ENCODE measurements at regions not wholly inside any gene's neighbourhood (a gene's known extent, or its start where the extent isn't known, plus 50 kb on each side); places are given as distances from the start of the nearest gene placed in this dataset.

GRCh38 chr2:236720974-236721540 lies 151.4 kb downstream of the ACKR3 start:
- no peaks in the 10 kb centered on the region; the same call in 1 of the 2 replicates for H3K27me3 ChIP-seq (ENCODE audit: insufficient read depth)
- no peaks in the 10 kb centered on the region for H3K36me3 ChIP-seq (replicated peaks in 1 of 2; ENCODE audit: control insufficient read depth in 1 of 2, insufficient read depth in 2 of 2, low read length in 1 of 2)
- WGBS (ENCODE audit: low lambda C conversion rate) = 26% methylated on average over 15 of the region's 15 CpGs
- H2AFZ ChIP-seq (ENCODE audit: low read depth) = no peak overlapping the region
- DNase-seq = peak; percentile 17
- TF ChIP-seq FOXJ3 (CRISPR knock-in tag; IDR thresholded peaks at IDR 0.05) (no peak), RAD21 (IDR thresholded peaks at IDR 0.05; ENCODE audit: low read length) (no peak), USF1 (IDR thresholded peaks at IDR 0.05; ENCODE audit: borderline replicate concordance, low read depth) (no peak), RCOR1 (IDR thresholded peaks at IDR 0.05; ENCODE audit: low read length) (peak; percentile 6; the same call in 1 of the 2 replicates)
- H3K4me2 ChIP-seq = no peak overlapping the region
- no peak overlapping the region for H3K9ac ChIP-seq
- ChIA-PET CTCF (no interaction called here), POLR2A (interaction anchor here (0.6 kb wide), 1 partner anchor 39 kb away, joined by 3 read pairs; no protein-coding TSS in a partner anchor)
- no peaks in the 10 kb centered on the region for H3K9me2 ChIP-seq
- H3K79me2 ChIP-seq (ENCODE audit: insufficient read depth) = no peaks in the 10 kb centered on the region
- no peaks in the 10 kb centered on the region for H3K9me3 ChIP-seq
- no peak overlapping the region for H3K4me3 ChIP-seq (ENCODE audit: low read depth in 2 of 2, low read length in 1 of 2)
- H3K27ac ChIP-seq (ENCODE audit: low read depth in 2 of 2, low read length in 1 of 2) = no peak overlapping the region
- H3K4me1 ChIP-seq (ENCODE audit: control insufficient read depth in 1 of 2, insufficient read depth in 2 of 2, low read depth in 1 of 2, low read length in 1 of 2) = peaks cover 0 to 4% of the 10 kb centered on the region in 2 experiments; a peak in 1 of 4 replicates
- H4K20me1 ChIP-seq (ENCODE audit: insufficient read depth) = no peaks in the 10 kb centered on the region
- no peaks in the 10 kb centered on the region for H3F3A ChIP-seq (replicated peaks; ENCODE audit: insufficient read depth)

- H4K20me1 ChIP-seq (ENCODE audit: insufficient read depth) = no peaks in the 10 kb centered on the region
- WGBS (ENCODE audit: low lambda C conversion rate) = 41% methylated on average over 6 of the region's 6 CpGs
- ChIA-PET CTCF (no interaction called here), POLR2A (no interaction called here)
- no peaks in the 10 kb centered on the region for H3K36me3 ChIP-seq (replicated peaks in 1 of 2; ENCODE audit: control insufficient read depth in 1 of 2, insufficient read depth in 2 of 2, low read length in 1 of 2)
- no peaks in the 10 kb centered on the region; the same call in 1 of the 2 replicates for H3K27me3 ChIP-seq (ENCODE audit: insufficient read depth)
- TF ChIP-seq USF1 (IDR thresholded peaks at IDR 0.05; ENCODE audit: borderline replicate concordance, low read depth) (no peak), NRF1 (IDR thresholded peaks at IDR 0.05; ENCODE audit: low read depth, low read length) (no peak)
- no peak overlapping the region for H3K4me2 ChIP-seq
- no peak overlapping the region for H2AFZ ChIP-seq (ENCODE audit: low read depth)
- H3K79me2 ChIP-seq (ENCODE audit: insufficient read depth) = no peaks in the 10 kb centered on the region
- no peak overlapping the region for H3K4me3 ChIP-seq (ENCODE audit: low read depth in 2 of 2, low read length in 1 of 2)
- DNase-seq = no peak
- no peaks in the 10 kb centered on the region for H3F3A ChIP-seq (replicated peaks; ENCODE audit: insufficient read depth)
- no peak overlapping the region for H3K9ac ChIP-seq
- H3K9me3 ChIP-seq = no peaks in the 10 kb centered on the region
- no peaks in the 10 kb centered on the region for H3K9me2 ChIP-seq
- H3K27ac ChIP-seq (ENCODE audit: low read depth in 2 of 2, low read length in 1 of 2) = no peak overlapping the region
- peaks cover 0 to 4% of the 10 kb centered on the region in 2 experiments; a peak in 1 of 4 replicates for H3K4me1 ChIP-seq (ENCODE audit: control insufficient read depth in 1 of 2, insufficient read depth in 2 of 2, low read depth in 1 of 2, low read length in 1 of 2)
Observed at GRCh38 chr2:236724200-236724599, 154.6 kb downstream of the ACKR3 start.

GRCh38 chr2:236726701-236727450 lies 157.3 kb downstream of the ACKR3 start:
- Histone ChIP-seq H3K36me3 (replicated peaks in 1 of 2; ENCODE audit: control insufficient read depth in 1 of 2, insufficient read depth in 2 of 2, low read length in 1 of 2) (no peaks in the 10 kb centered on the region), H3K4me2 (no peak overlapping the region), H3K4me3 (ENCODE audit: low read depth in 2 of 2, low read length in 1 of 2) (no peak overlapping the region), H3K79me2 (ENCODE audit: insufficient read depth) (no peaks in the 10 kb centered on the region), H2AFZ (ENCODE audit: low read depth) (no peak overlapping the region), H4K20me1 (ENCODE audit: insufficient read depth) (no peaks in the 10 kb centered on the region), H3K9ac (no peak overlapping the region), H3K9me3 (no peaks in the 10 kb centered on the region), H3K27me3 (ENCODE audit: insufficient read depth) (no peaks in the 10 kb centered on the region; the same call in 1 of the 2 replicates), H3K27ac (ENCODE audit: low read depth in 2 of 2, low read length in 1 of 2) (no peak overlapping the region), H3K9me2 (no peaks in the 10 kb centered on the region), H3K4me1 (ENCODE audit: control insufficient read depth in 1 of 2, insufficient read depth in 2 of 2, low read depth in 1 of 2, low read length in 1 of 2) (no peaks in the 10 kb centered on the region; a peak in 1 of 4 replicates), H3F3A (replicated peaks; ENCODE audit: insufficient read depth) (no peaks in the 10 kb centered on the region)
- POLR2A ChIA-PET = no interaction called here
- no peak for DNase-seq
- TF ChIP-seq CTCF (IDR thresholded peaks at IDR 0.05) (no peak), RCOR1 (IDR thresholded peaks at IDR 0.05; ENCODE audit: low read length) (peak; percentile 20; the same call in 1 of the 2 replicates), RFX5 (IDR thresholded peaks at IDR 0.05; ENCODE audit: low read length) (no peak), CHD2 (IDR thresholded peaks at IDR 0.05; ENCODE audit: low read length, partially characterized antibody) (no peak)
- WGBS (ENCODE audit: low lambda C conversion rate) = 32% methylated on average over 20 of the region's 20 CpGs
- CTCF ChIA-PET = no interaction called here
